ENCODE measurements at regions not wholly inside any gene's neighbourhood (a gene's known extent, or its start where the extent isn't known, plus 50 kb on each side); places are given as distances from the start of the nearest gene placed in this dataset.
"Not testable (repeated sequence)": the region's sequence is repeated elsewhere in the genome, so short reads cannot be mapped to it uniquely, and the experiment has no call there.

DNA sequence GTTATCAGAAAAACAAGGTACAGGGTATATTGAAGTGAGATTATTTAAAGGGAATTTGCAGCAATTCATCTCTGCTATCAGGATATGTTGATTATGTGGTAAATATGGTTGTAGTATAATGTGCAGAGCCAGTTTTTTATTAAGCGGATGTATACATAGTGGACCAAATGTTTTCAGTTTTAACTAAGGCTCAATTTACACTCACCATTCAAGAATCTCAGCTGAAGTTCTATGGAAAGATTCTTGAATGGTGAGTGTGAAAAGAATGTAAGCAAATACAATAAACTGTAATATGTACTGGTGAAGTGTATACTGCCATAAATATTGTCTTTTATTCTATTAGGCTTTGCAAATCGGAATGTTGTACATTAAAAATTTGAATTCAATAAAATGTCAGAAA is 895.9 kb upstream of the CDH10 start:
- no peaks in the 10 kb centered on the region for H3K4me1 ChIP-seq (ENCODE audit: insufficient read depth, low read length)
- no peak overlapping the region for H3K27ac ChIP-seq (ENCODE audit: low read depth in 1 of 2, low read length in 2 of 2)
- H3K27me3 ChIP-seq (ENCODE audit: control insufficient read depth in 1 of 2, insufficient read depth in 2 of 2, low read length in 2 of 2), result no peaks in the 10 kb centered on the region
- Mint-ChIP-seq H3K27me3 (no peaks in the 10 kb centered on the region), H3K27ac (no peak overlapping the region), H3K4me3 (no peak overlapping the region), H3K4me1 (ENCODE audit: low read depth) (no peaks in the 10 kb centered on the region), H3K36me3 (ENCODE audit: low read depth) (no peaks in the 10 kb centered on the region), H3K9me3 (peaks cover 6% of the 10 kb centered on the region)
- intact Hi-C loops (cut with DNase I, micrococcal nuclease), result no loop called here
- TF ChIP-seq, protein P1, sequence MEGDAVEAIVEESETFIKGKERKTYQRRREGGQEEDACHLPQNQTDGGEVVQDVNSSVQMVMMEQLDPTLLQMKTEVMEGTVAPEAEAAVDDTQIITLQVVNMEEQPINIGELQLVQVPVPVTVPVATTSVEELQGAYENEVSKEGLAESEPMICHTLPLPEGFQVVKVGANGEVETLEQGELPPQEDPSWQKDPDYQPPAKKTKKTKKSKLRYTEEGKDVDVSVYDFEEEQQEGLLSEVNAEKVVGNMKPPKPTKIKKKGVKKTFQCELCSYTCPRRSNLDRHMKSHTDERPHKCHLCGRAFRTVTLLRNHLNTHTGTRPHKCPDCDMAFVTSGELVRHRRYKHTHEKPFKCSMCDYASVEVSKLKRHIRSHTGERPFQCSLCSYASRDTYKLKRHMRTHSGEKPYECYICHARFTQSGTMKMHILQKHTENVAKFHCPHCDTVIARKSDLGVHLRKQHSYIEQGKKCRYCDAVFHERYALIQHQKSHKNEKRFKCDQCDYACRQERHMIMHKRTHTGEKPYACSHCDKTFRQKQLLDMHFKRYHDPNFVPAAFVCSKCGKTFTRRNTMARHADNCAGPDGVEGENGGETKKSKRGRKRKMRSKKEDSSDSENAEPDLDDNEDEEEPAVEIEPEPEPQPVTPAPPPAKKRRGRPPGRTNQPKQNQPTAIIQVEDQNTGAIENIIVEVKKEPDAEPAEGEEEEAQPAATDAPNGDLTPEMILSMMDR (IDR thresholded peaks at IDR 0.05), result no peak
- no peak overlapping the region for H3K4me3 ChIP-seq (ENCODE audit: low read length)
- no peaks in the 10 kb centered on the region for H3K9me3 ChIP-seq (ENCODE audit: control insufficient read depth in 1 of 2, insufficient read depth in 1 of 2, low read length in 2 of 2)
- POLR2A ChIA-PET, result no interaction called here
- ATAC-seq (ENCODE audit: poor library complexity), result no peak
- DNase-seq, result no peak
- no peaks in the 10 kb centered on the region for H3K36me3 ChIP-seq (ENCODE audit: insufficient read depth, low read length)
- CTCF ChIA-PET, result no interaction called here

DNA sequence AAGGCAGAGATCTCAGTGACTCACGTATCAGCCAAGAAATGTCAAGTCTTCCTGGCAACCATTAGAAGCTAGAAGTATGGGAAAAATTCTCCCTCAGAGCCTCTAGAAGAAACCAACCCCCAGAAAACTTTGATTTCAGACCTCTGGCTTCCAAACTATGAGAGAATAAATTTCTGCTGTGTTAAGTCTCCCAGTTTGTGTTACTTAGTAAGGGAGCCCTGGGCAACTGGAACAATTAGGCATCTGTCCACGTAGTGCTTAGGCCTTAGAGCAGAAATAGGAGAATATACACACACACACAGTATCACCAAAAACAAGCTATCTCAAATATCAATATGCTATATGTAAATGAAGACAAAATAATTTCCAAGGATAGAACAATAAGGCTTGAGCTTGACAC is 894.8 kb upstream of the CDH10 start:
- no peak overlapping the region for H3K27ac Mint-ChIP-seq
- no peaks in the 10 kb centered on the region for H3K4me1 Mint-ChIP-seq (ENCODE audit: low read depth)
- H3K4me1 ChIP-seq (ENCODE audit: insufficient read depth, low read length), result no peaks in the 10 kb centered on the region
- H3K27ac ChIP-seq (ENCODE audit: low read depth in 1 of 2, low read length in 2 of 2), result no peak overlapping the region
- intact Hi-C loops (cut with DNase I, micrococcal nuclease), result no loop called here
- H3K27me3 Mint-ChIP-seq, result no peaks in the 10 kb centered on the region
- peaks cover 3% of the 10 kb centered on the region for H3K9me3 Mint-ChIP-seq
- no peaks in the 10 kb centered on the region for H3K27me3 ChIP-seq (ENCODE audit: control insufficient read depth in 1 of 2, insufficient read depth in 2 of 2, low read length in 2 of 2)
- TF ChIP-seq, protein P1 (IDR thresholded peaks at IDR 0.05), result no peak
- H3K4me3 ChIP-seq (ENCODE audit: low read length), result no peak overlapping the region
- POLR2A ChIA-PET, result no interaction called here
- no peak overlapping the region for H3K4me3 Mint-ChIP-seq
- no peak for DNase-seq
- no peak for ATAC-seq (ENCODE audit: poor library complexity)
- no peaks in the 10 kb centered on the region for H3K36me3 ChIP-seq (ENCODE audit: insufficient read depth, low read length)
- CTCF ChIA-PET, result no interaction called here
- H3K36me3 Mint-ChIP-seq (ENCODE audit: low read depth), result no peaks in the 10 kb centered on the region
- H3K9me3 ChIP-seq (ENCODE audit: control insufficient read depth in 1 of 2, insufficient read depth in 1 of 2, low read length in 2 of 2), result peaks cover 0 to 5% of the 10 kb centered on the region in 2 experiments

DNA sequence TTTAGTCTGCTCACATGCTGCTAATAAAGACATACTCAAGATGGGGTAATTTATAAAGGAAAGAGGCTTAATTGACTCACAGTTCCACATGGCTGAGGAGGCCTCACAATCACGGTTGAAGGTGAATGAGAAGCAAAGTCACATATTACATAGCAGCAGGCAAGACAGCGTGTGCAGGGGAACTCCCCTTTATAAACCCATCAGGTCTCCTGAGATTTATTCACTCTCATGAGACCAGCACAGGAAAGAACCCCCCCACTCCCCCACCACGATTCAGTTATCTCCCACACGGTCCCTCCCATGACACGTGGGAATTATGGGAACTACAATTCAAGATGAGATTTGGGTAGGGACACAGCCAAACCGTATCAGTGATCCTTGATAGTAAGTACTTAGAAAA is 891.7 kb upstream of the CDH10 start:
- POLR2A ChIA-PET; H3K9me3 Mint-ChIP-seq; H3K36me3 Mint-ChIP-seq (ENCODE audit: low read depth); H3K9me3 ChIP-seq (ENCODE audit: control insufficient read depth in 1 of 2, insufficient read depth in 1 of 2, low read length in 2 of 2); intact Hi-C loops (cut with DNase I, micrococcal nuclease); H3K4me1 ChIP-seq (ENCODE audit: insufficient read depth, low read length); H3K4me3 Mint-ChIP-seq; CTCF ChIA-PET; H3K36me3 ChIP-seq (ENCODE audit: insufficient read depth, low read length); H3K27me3 Mint-ChIP-seq; ATAC-seq (ENCODE audit: poor library complexity); DNase-seq; H3K4me1 Mint-ChIP-seq (ENCODE audit: low read depth); H3K27ac Mint-ChIP-seq; H3K27me3 ChIP-seq (ENCODE audit: control insufficient read depth in 1 of 2, insufficient read depth in 2 of 2, low read length in 2 of 2); H3K4me3 ChIP-seq (ENCODE audit: low read length); H3K27ac ChIP-seq (ENCODE audit: low read depth in 1 of 2, low read length in 2 of 2): not testable (repeated sequence)

DNA sequence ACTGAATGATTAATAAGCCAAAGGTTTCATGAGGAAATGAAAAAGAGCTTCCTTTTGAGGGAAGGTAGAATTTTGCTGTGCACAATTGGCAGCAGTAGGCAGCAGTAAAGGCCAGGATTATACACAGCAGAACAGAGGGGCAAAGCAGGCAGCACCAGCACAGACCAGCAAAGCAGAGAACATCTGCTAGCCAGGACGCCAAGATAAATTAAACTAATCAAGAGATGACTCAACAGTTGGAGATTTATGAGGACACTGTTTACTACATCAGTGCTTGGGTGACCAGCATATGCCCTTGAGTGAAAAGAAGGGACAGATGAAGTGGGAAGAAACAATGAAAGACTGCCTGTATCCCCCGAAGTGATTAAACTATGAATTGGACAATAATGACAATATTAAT is 871.4 kb upstream of the CDH10 start:
- no peaks in the 10 kb centered on the region for H3K4me1 Mint-ChIP-seq (ENCODE audit: low read depth)
- H3K27me3 Mint-ChIP-seq, result no peaks in the 10 kb centered on the region
- H3K9me3 Mint-ChIP-seq, result peaks cover 25% of the 10 kb centered on the region
- H3K9me3 ChIP-seq (ENCODE audit: control insufficient read depth in 1 of 2, insufficient read depth in 1 of 2, low read length in 2 of 2), result no peaks in the 10 kb centered on the region
- no peak overlapping the region for H3K4me3 ChIP-seq (ENCODE audit: low read length)
- H3K27me3 ChIP-seq (ENCODE audit: control insufficient read depth in 1 of 2, insufficient read depth in 2 of 2, low read length in 2 of 2), result no peaks in the 10 kb centered on the region
- ChIA-PET CTCF (no interaction called here), POLR2A (no interaction called here)
- no peak overlapping the region for H3K27ac ChIP-seq (ENCODE audit: low read depth in 1 of 2, low read length in 2 of 2)
- intact Hi-C loops (cut with DNase I, micrococcal nuclease), result no loop called here
- H3K36me3 Mint-ChIP-seq (ENCODE audit: low read depth), result no peaks in the 10 kb centered on the region
- no peak overlapping the region for H3K27ac Mint-ChIP-seq
- TF ChIP-seq, protein P1 (IDR thresholded peaks at IDR 0.05), result no peak
- H3K4me1 ChIP-seq (ENCODE audit: insufficient read depth, low read length), result no peaks in the 10 kb centered on the region
- DNase-seq, result no peak
- H3K36me3 ChIP-seq (ENCODE audit: insufficient read depth, low read length), result no peaks in the 10 kb centered on the region
- ATAC-seq (ENCODE audit: poor library complexity), result no peak
- H3K4me3 Mint-ChIP-seq, result no peak overlapping the region

All from CD4-positive, alpha-beta T cell (primary cell).